K562 (cell line): ENCODE measurements at regions not wholly inside any gene's neighbourhood (a gene's known extent, or its start where the extent isn't known, plus 50 kb on each side); places are given as distances from the start of the nearest gene placed in this dataset.

Source experiments
- ATAC-seq: fragments of 200-7000 bp; cut with Tn5 transposase; 3 replicates; pipeline ENCODE4 v1.9.1; 2020; ENCODE audit warnings: moderate library complexity
- BruUV-seq: library from RNA; stranded (reverse); fragments of 400-500 nt; replicated peaks from 2 replicates; lab custom pipeline; 2021; lab: Mats Ljungman, UMichigan
- CTCF ChIA-PET: fragments of 300-600 bp; formaldehyde crosslinking; extraction: SDS; loops from one replicate; lab custom pipeline; 2021; ENCODE audit warnings: low intra/inter-chr PET ratio; lab: Yijun Ruan, JAX
- POLR2A ChIA-PET: fragments of 300-600, 350-650 bp; sonication (Branson Sonifier 250); formaldehyde crosslinking; extraction: SDS; loops from one replicate; lab custom pipeline; 2021; ENCODE audit warnings: antibody characterized with exemption, inconsistent platforms; lab: Yijun Ruan, JAX
- DNase-seq, 4 experiments: peaks; one replicate each; pipeline versions ENCODE4 v3.0.0 to v3.0.0-alpha.2; 2011 to 2018; ENCODE audit warnings: low spot score in 3 of 4, mixed read lengths in 3 of 4; ENCODE audit errors: extremely low read depth in 1 of 4
- FAIRE-seq: peaks from 2 replicates; lab custom pipeline; 2011; peaks lifted over from hg19 to GRCh38; lab: Jason Lieb, UNC
- H2AFZ ChIP-seq: 2 replicates; pipeline ENCODE4 v1.6.0; 2011; ENCODE audit warnings: low read depth, low read length, control low read depth, inconsistent platforms
- H3K27ac ChIP-seq: fragments of 200-600 bp; 3 replicates; pipeline ENCODE4 v1.8.0; 2011; ENCODE audit warnings: low read depth, mild to moderate bottlenecking, control low read depth, inconsistent platforms, low read length, moderate library complexity, mixed read lengths; ENCODE audit errors: extremely low read depth
- H3K27me3 ChIP-seq, 2 experiments: fragments of 300-600 bp in 1 of 2; 2 replicates in 1 of 2; 3 replicates in 1 of 2; pipeline versions ENCODE4 v1.6.0 to v1.8.0; 2011; ENCODE audit warnings: inconsistent platforms in 2 of 2, low read length in 2 of 2, mild to moderate bottlenecking in 1 of 2, mixed read lengths in 1 of 2, moderate library complexity in 1 of 2; ENCODE audit not compliant: control insufficient read depth in 2 of 2, insufficient read depth in 2 of 2
- H3K36me3 ChIP-seq: fragments of 300-600 bp; 3 replicates; pipeline ENCODE4 v1.8.0; 2011; ENCODE audit warnings: mild to moderate bottlenecking, low read length, inconsistent platforms; ENCODE audit not compliant: control insufficient read depth, insufficient read depth
- H3K4me1 ChIP-seq, 2 experiments: fragments of 200-600 bp in 1 of 2; replicated peaks in 1 of 2; 2 replicates in 1 of 2; 3 replicates in 1 of 2; pipeline versions ENCODE4 v1.5.1 to v1.8.0; 2011; ENCODE audit warnings: inconsistent platforms in 2 of 2, low read length in 2 of 2, mild to moderate bottlenecking in 1 of 2, mixed read lengths in 1 of 2, moderate library complexity in 1 of 2; ENCODE audit not compliant: control insufficient read depth in 2 of 2, insufficient read depth in 2 of 2
- H3K4me2 ChIP-seq: 2 replicates; pipeline ENCODE4 v1.6.1; 2011; ENCODE audit warnings: low read length, control low read depth, inconsistent platforms, mixed read lengths; ENCODE audit not compliant: insufficient read depth
- H3K4me3 ChIP-seq: fragments of 200-600 bp; sonication (generic), shearing (Covaris generic); 2 replicates; pipeline ENCODE4 v1.5.1; 2016; ENCODE audit warnings: control low read depth, inconsistent platforms
- H3K79me2 ChIP-seq: fragments of 200-600 bp; 3 replicates; pipeline ENCODE4 v1.8.0; 2011; ENCODE audit warnings: low read length, inconsistent platforms; ENCODE audit not compliant: control insufficient read depth, insufficient read depth
- H3K9ac ChIP-seq, 2 experiments: 2 replicates each; pipeline versions ENCODE4 v1.6.0 to v1.6.1; 2011; ENCODE audit warnings: low read depth in 2 of 2, low read length in 2 of 2, control low read depth in 1 of 2, inconsistent platforms in 1 of 2, mild to moderate bottlenecking in 1 of 2, mixed read lengths in 1 of 2; ENCODE audit not compliant: insufficient read depth in 1 of 2
- H3K9me1 ChIP-seq: one replicate; pipeline ENCODE4 v1.6.0; 2011; ENCODE audit warnings: inconsistent platforms, mild to moderate bottlenecking, low read length, moderate library complexity; ENCODE audit not compliant: control insufficient read depth, insufficient read depth
- H3K9me3 ChIP-seq: replicated peaks from 2 replicates; pipeline ENCODE4 v1.5.1; 2011; ENCODE audit warnings: low read depth, low read length, inconsistent platforms; ENCODE audit not compliant: control insufficient read depth, insufficient read depth
- H4K20me1 ChIP-seq: replicated peaks from 2 replicates; pipeline ENCODE4 v1.6.1; 2011; ENCODE audit warnings: low read length, inconsistent platforms, mixed read lengths; ENCODE audit not compliant: control insufficient read depth, insufficient read depth
- CBX5 ChIP-seq: IDR thresholded peaks from 2 replicates; pipeline ENCODE4 v1.6.1; 2014; ENCODE audit warnings: low read depth, borderline replicate concordance
- NR1H2 ChIP-seq: sonication (generic); formaldehyde crosslinking; IDR thresholded peaks from 2 replicates; pipeline ENCODE4 v1.4.0; 2020; ENCODE audit warnings: mild to moderate bottlenecking, missing genetic modification reagents
- PHTF2 ChIP-seq: fragments of 250-450 bp; sonication (Bioruptor Pico); IDR thresholded peaks from 2 replicates; pipeline ENCODE4 v1.5.0; 2021; ENCODE audit warnings: mild to moderate bottlenecking
- WGBS: fragments of 100-300 bp; shearing (Covaris generic); methylation state at CpG from one replicate; pipeline ENCODE4 v1.1.6; 2016; ENCODE audit warnings: low coverage, mixed read lengths; ENCODE audit not compliant: insufficient coverage; ENCODE audit errors: missing lambda C conversion rate; 5-methylcytosine and 5-hydroxymethylcytosine counted together
- in situ Hi-C: fragments of 300-500 bp; cut with MboI; formaldehyde crosslinking; loops from 4 replicates; pipeline ENCODE4 v1.15.0; 2018; ENCODE audit warnings: inconsistent platforms, mixed read lengths
- intact Hi-C: fragments of 100-400 bp; cut with micrococcal nuclease; formaldehyde crosslinking; loops from 2 replicates; pipeline ENCODE4 v1.14.2; 2022
- TF ChIP-seq, protein P1 (sequence below): sonication (generic); formaldehyde crosslinking; IDR thresholded peaks from 2 replicates; pipeline ENCODE4 v1.5.0; 2020; ENCODE audit warnings: missing genetic modification reagents

- TF ChIP-seq NR1H2: no peak
- TF ChIP-seq PHTF2: no peak
Measured at GRCh38 chr1:29448456-29449235, 212.3 kb downstream of the PTPRU start (continued).

DNA sequence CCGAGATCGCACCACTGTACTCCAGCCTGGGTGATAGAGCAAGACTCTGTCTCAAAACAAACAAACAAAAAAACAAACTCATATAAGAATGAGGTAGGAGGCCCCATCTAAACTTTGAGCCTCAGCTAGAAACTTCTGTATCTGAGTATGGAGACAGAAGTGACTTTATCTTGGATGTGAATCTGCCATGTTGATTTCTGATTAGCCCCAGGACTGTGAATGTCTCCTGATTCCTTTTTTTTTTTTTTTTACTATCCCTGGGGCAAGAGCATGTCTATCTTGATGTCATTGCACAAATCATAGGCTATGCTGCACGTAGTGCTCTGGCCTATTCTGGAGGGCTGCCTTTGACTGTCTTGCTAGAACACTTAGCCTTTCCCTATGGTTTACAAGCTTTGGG is 211.0 kb downstream of the PTPRU start:
- ATAC-seq: no peak

More for the DNA sequence above, 211.0 kb downstream of the PTPRU start:
- intact Hi-C loops: no loop called here
- in situ Hi-C loops: no loop called here
- H3K79me2 ChIP-seq: no peaks in the 10 kb centered on the region
- DNase-seq (no peak), FAIRE-seq (no peak)
- ChIA-PET CTCF (no interaction called here), POLR2A (interaction anchor here (0.5 to 0.6 kb wide), 2 partner anchors 14 to 297 kb away, joined by 3 read pairs; no protein-coding TSS in a partner anchor)
- H3K4me3 ChIP-seq: no peak overlapping the region
- no peak overlapping the region for H3K27ac ChIP-seq
- H3K9ac ChIP-seq: no peak overlapping the region
- WGBS: 0% methylated on average over 3 of the region's 3 CpGs
- H3K9me1 ChIP-seq: peaks cover 2% of the 10 kb centered on the region
- no peaks in the 10 kb centered on the region for H3K36me3 ChIP-seq
- no peaks in the 10 kb centered on the region for H3K4me1 ChIP-seq
- no peak for TF ChIP-seq CBX5
- TF ChIP-seq, protein P1, sequence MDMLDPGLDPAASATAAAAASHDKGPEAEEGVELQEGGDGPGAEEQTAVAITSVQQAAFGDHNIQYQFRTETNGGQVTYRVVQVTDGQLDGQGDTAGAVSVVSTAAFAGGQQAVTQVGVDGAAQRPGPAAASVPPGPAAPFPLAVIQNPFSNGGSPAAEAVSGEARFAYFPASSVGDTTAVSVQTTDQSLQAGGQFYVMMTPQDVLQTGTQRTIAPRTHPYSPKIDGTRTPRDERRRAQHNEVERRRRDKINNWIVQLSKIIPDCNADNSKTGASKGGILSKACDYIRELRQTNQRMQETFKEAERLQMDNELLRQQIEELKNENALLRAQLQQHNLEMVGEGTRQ: no peak
- H4K20me1 ChIP-seq: peaks cover 8% of the 10 kb centered on the region; the same call in 1 of the 2 replicates
- H3K27me3 ChIP-seq: peaks cover 0 to 28% of the 10 kb centered on the region in 2 experiments; a peak in 3 of 5 replicates
- BruUV-seq: no TSS peak
- H3K4me2 ChIP-seq: no peak overlapping the region
- H2AFZ ChIP-seq: no peak overlapping the region
- H3K9me3 ChIP-seq: no peaks in the 10 kb centered on the region
